HepG2 (cell line): ENCODE measurements at regions not wholly inside any gene's neighbourhood (a gene's known extent, or its start where the extent isn't known, plus 50 kb on each side); places are given as distances from the start of the nearest gene placed in this dataset.

Experiments used
- EP300 ChIP-seq, 3 experiments: sonication (generic) in 1 of 3; formaldehyde crosslinking in 1 of 3; IDR thresholded peaks; 2 replicates each; pipeline versions ENCODE4 v1.5.1 to v1.6.1; 2011 to 2020; ENCODE audit warnings: low read depth in 2 of 3, low read length in 2 of 3, borderline replicate concordance in 1 of 3, improper control_type of control experiment in 1 of 3, mild to moderate bottlenecking in 1 of 3, missing genetic modification reagents in 1 of 3, moderate library complexity in 1 of 3
- HDAC2 ChIP-seq: sonication (generic); formaldehyde crosslinking; IDR thresholded peaks from 2 replicates; pipeline ENCODE4 v1.4.0; 2020; ENCODE audit warnings: missing genetic modification reagents
- HNF4A ChIP-seq: sonication (generic); formaldehyde crosslinking; IDR thresholded peaks from 2 replicates; pipeline ENCODE4 v1.4.0; 2020; ENCODE audit warnings: missing genetic modification reagents
- HNF4G ChIP-seq, 2 experiments: sonication (generic) in 1 of 2; formaldehyde crosslinking in 1 of 2; IDR thresholded peaks; 2 replicates each; pipeline versions ENCODE4 v1.4.0 to v1.6.1; 2011 to 2020; ENCODE audit warnings: borderline replicate concordance in 2 of 2, low read depth in 2 of 2, mild to moderate bottlenecking in 2 of 2, low read length in 1 of 2, missing genetic modification reagents in 1 of 2, moderate library complexity in 1 of 2
- HOMEZ ChIP-seq: IDR thresholded peaks from 2 replicates; pipeline ENCODE4 v1.6.1; 2016; ENCODE audit warnings: low read depth
- MAF1 ChIP-seq: sonication (generic); formaldehyde crosslinking; IDR thresholded peaks from 2 replicates; pipeline ENCODE4 v1.5.0; 2020; ENCODE audit warnings: missing genetic modification reagents, borderline replicate concordance
- MAFF ChIP-seq: IDR thresholded peaks from 2 replicates; pipeline ENCODE4 v1.6.1; 2011; ENCODE audit warnings: low read depth, low read length, improper control_type of control experiment
- PHF8 ChIP-seq: sonication (generic); formaldehyde crosslinking; IDR thresholded peaks from 2 replicates; pipeline ENCODE4 v1.5.0; 2020; ENCODE audit warnings: missing genetic modification reagents
- SAP130 ChIP-seq: IDR thresholded peaks from 2 replicates; pipeline ENCODE4 v1.6.1; 2016; ENCODE audit warnings: low read depth
- SOX5 ChIP-seq: IDR thresholded peaks from 2 replicates; pipeline ENCODE4 v1.6.1; 2016; ENCODE audit warnings: borderline replicate concordance
- ZFP36L1 ChIP-seq: sonication (generic); formaldehyde crosslinking; IDR thresholded peaks from 2 replicates; pipeline ENCODE4 v1.8.0; 2022; ENCODE audit warnings: mild to moderate bottlenecking, missing genetic modification reagents, moderate library complexity
- ZNF101 ChIP-seq: sonication (generic); formaldehyde crosslinking; IDR thresholded peaks from 2 replicates; pipeline ENCODE4 v1.4.0; 2020; ENCODE audit warnings: mild to moderate bottlenecking, low read depth, missing genetic modification reagents, borderline replicate concordance
- ZNF335 ChIP-seq: sonication (generic); formaldehyde crosslinking; IDR thresholded peaks from 2 replicates; pipeline ENCODE4 v1.4.0; 2020; ENCODE audit warnings: missing genetic modification reagents
- ZNF350 ChIP-seq: sonication (generic); formaldehyde crosslinking; IDR thresholded peaks from 2 replicates; pipeline ENCODE4 v1.4.0; 2020; ENCODE audit warnings: mild to moderate bottlenecking, low read depth, missing genetic modification reagents, borderline replicate concordance
- ZNF788 ChIP-seq: sonication (generic); formaldehyde crosslinking; IDR thresholded peaks from 2 replicates; pipeline ENCODE4 v1.5.0; 2020; ENCODE audit warnings: mild to moderate bottlenecking, missing genetic modification reagents, borderline replicate concordance
- ZZZ3 ChIP-seq: sonication (generic); formaldehyde crosslinking; IDR thresholded peaks from 2 replicates; pipeline ENCODE4 v1.4.0; 2020; ENCODE audit warnings: missing genetic modification reagents, mild to moderate bottlenecking, borderline replicate concordance
- TF ChIP-seq, protein P1 (sequence below): sonication (generic); formaldehyde crosslinking; IDR thresholded peaks from 2 replicates; pipeline ENCODE4 v1.4.0; 2020; ENCODE audit warnings: missing genetic modification reagents
- TF ChIP-seq, protein P2 (sequence below): sonication (generic); formaldehyde crosslinking; IDR thresholded peaks from 2 replicates; pipeline ENCODE4 v1.4.0; 2020; ENCODE audit warnings: mild to moderate bottlenecking, missing genetic modification reagents

DNA sequence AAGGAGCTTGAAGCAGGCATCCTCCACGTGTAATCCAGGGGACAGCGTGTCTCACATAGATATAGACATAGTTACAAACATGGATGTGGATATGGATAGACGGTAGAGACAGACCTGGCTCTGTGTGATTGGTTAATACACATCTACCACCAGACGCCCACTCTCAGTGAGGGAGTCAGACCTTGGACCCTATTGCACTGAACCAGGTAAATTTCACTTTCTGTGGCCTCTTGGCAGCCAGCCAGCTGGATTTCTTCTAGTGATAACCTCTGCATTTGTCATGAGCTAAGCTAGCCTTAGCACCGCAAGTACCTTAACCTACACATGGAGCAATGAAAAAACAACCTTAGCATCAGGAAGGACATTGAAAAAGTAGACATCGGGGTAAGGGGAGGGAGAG, 79.2 kb upstream of the ACSL4 start (continued):
- TF ChIP-seq, protein P1, sequence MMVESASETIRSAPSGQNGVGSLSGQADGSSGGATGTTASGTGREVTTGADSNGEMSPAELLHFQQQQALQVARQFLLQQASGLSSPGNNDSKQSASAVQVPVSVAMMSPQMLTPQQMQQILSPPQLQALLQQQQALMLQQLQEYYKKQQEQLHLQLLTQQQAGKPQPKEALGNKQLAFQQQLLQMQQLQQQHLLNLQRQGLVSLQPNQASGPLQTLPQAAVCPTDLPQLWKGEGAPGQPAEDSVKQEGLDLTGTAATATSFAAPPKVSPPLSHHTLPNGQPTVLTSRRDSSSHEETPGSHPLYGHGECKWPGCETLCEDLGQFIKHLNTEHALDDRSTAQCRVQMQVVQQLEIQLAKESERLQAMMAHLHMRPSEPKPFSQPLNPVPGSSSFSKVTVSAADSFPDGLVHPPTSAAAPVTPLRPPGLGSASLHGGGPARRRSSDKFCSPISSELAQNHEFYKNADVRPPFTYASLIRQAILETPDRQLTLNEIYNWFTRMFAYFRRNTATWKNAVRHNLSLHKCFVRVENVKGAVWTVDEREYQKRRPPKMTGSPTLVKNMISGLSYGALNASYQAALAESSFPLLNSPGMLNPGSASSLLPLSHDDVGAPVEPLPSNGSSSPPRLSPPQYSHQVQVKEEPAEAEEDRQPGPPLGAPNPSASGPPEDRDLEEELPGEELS (CRISPR knock-in tag): peak; percentile 33; the same call in 1 of the 2 replicates
- no peak for TF ChIP-seq ZZZ3 (CRISPR knock-in tag)
- peak; percentile 71 for TF ChIP-seq HDAC2 (CRISPR knock-in tag)
- TF ChIP-seq ZNF350: no peak
- TF ChIP-seq MAFF: no peak
- no peak for TF ChIP-seq PHF8 (CRISPR knock-in tag)
- no peak for TF ChIP-seq ZNF101 (CRISPR knock-in tag)
- TF ChIP-seq ZNF788 (CRISPR knock-in tag): peak; percentile 31; the same call in 1 of the 2 replicates
- TF ChIP-seq HNF4G (IDR thresholded peaks at IDR 0.05; ENCODE audit: borderline replicate concordance, low read depth, low read length): peak; percentile 74; the same call in 1 of the 2 replicates
- peak; percentile 35; the same call in 1 of the 2 replicates for TF ChIP-seq HNF4G (CRISPR knock-in tag; IDR thresholded peaks at IDR 0.05; ENCODE audit: borderline replicate concordance, low read depth)
- TF ChIP-seq EP300 (IDR thresholded peaks at IDR 0.05; ENCODE audit: low read depth in 2 of 2, low read length in 2 of 2): peak in 1 of 2 experiments; percentile 65; a peak in 2 of 4 replicates
- no peak for TF ChIP-seq EP300 (CRISPR knock-in tag; IDR thresholded peaks at IDR 0.05; ENCODE audit: borderline replicate concordance)
- peak; percentile 34; the same call in 1 of the 2 replicates for TF ChIP-seq SOX5 (CRISPR knock-in tag)
- peak; percentile 20; the same call in 1 of the 2 replicates for TF ChIP-seq SAP130 (CRISPR knock-in tag)
- 0 out of 2 replicates have a peak, but pooled peaks have one; percentile 17 for TF ChIP-seq HOMEZ (CRISPR knock-in tag)
- no peak for TF ChIP-seq ZFP36L1
- TF ChIP-seq HNF4A (CRISPR knock-in tag): peak; percentile 82
- TF ChIP-seq MAF1 (CRISPR knock-in tag): no peak
- TF ChIP-seq ZNF335 (CRISPR knock-in tag): no peak
- TF ChIP-seq, protein P2, sequence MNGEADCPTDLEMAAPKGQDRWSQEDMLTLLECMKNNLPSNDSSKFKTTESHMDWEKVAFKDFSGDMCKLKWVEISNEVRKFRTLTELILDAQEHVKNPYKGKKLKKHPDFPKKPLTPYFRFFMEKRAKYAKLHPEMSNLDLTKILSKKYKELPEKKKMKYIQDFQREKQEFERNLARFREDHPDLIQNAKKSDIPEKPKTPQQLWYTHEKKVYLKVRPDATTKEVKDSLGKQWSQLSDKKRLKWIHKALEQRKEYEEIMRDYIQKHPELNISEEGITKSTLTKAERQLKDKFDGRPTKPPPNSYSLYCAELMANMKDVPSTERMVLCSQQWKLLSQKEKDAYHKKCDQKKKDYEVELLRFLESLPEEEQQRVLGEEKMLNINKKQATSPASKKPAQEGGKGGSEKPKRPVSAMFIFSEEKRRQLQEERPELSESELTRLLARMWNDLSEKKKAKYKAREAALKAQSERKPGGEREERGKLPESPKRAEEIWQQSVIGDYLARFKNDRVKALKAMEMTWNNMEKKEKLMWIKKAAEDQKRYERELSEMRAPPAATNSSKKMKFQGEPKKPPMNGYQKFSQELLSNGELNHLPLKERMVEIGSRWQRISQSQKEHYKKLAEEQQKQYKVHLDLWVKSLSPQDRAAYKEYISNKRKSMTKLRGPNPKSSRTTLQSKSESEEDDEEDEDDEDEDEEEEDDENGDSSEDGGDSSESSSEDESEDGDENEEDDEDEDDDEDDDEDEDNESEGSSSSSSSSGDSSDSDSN (CRISPR knock-in tag): no peak
